CD4-positive, alpha-beta memory T cell (primary cell): ENCODE measurements at regions not wholly inside any gene's neighbourhood (a gene's known extent, or its start where the extent isn't known, plus 50 kb on each side); places are given as distances from the start of the nearest gene placed in this dataset.

Source experiments
- CTCF ChIA-PET: fragments of 350-600 bp; sonication (Branson Sonifier 250); formaldehyde crosslinking; loops from one replicate; lab custom pipeline; 2021; ENCODE audit warnings: inconsistent platforms; ENCODE audit not compliant: partially characterized antibody; lab: Charles Lee
- POLR2A ChIA-PET: fragments of 350-600 bp; sonication (Branson Sonifier 250); formaldehyde crosslinking; loops from one replicate; lab custom pipeline; 2021; ENCODE audit not compliant: partially characterized antibody; lab: Charles Lee
- DNase-seq, 5 donors: peaks; one replicate each; pipeline versions ENCODE4 v3.0.0 to v3.0.0-alpha.2; 2020 to 2022; ENCODE audit warnings: mixed read lengths in 1 of 5
- H3K27ac ChIP-seq: one replicate; pipeline ENCODE4 v1.7.0; 2013; ENCODE audit warnings: low read depth, low read length
- H3K27me3 ChIP-seq: 2 replicates; pipeline ENCODE4 v1.7.0; 2013; ENCODE audit warnings: mild to moderate bottlenecking, low read length, moderate library complexity; ENCODE audit not compliant: insufficient read depth
- H3K36me3 ChIP-seq: 2 replicates; pipeline ENCODE4 v1.7.0; 2013; ENCODE audit warnings: mild to moderate bottlenecking, low read length, moderate library complexity; ENCODE audit not compliant: insufficient read depth
- H3K4me1 ChIP-seq: 2 replicates; pipeline ENCODE4 v1.7.0; 2013; ENCODE audit warnings: mild to moderate bottlenecking, low read length, moderate library complexity; ENCODE audit not compliant: insufficient read depth
- H3K4me3 ChIP-seq, 2 donors: one replicate each; pipeline ENCODE4 v1.7.0; 2013; ENCODE audit warnings: low read length in 2 of 2, mild to moderate bottlenecking in 1 of 2
- H3K9me3 ChIP-seq, 2 donors: one replicate each; pipeline ENCODE4 v1.7.0; 2013; ENCODE audit warnings: low read length in 2 of 2, control low read depth in 1 of 2; ENCODE audit not compliant: control insufficient read depth in 1 of 2
- H3K27ac Mint-ChIP-seq, 7 donors: one replicate each; pipeline ENCODE4 v1.8.0; 2020 to 2021; ENCODE audit warnings: mixed read lengths in 7 of 7, mild to moderate bottlenecking in 6 of 7, inconsistent platforms in 3 of 7, moderate library complexity in 3 of 7
- H3K27me3 Mint-ChIP-seq, 2 donors: one replicate each; pipeline ENCODE4 v1.8.0; 2020 to 2021; ENCODE audit warnings: mixed read lengths in 2 of 2
- H3K36me3 Mint-ChIP-seq, 2 donors: one replicate each; pipeline ENCODE4 v1.8.0; 2020 to 2021; ENCODE audit warnings: mixed read lengths in 2 of 2, inconsistent platforms in 1 of 2, mild to moderate bottlenecking in 1 of 2
- H3K4me1 Mint-ChIP-seq, 4 donors: one replicate each; pipeline ENCODE4 v1.8.0; 2020 to 2021; ENCODE audit warnings: mixed read lengths in 4 of 4, mild to moderate bottlenecking in 1 of 4
- H3K4me3 Mint-ChIP-seq, 8 donors: one replicate each; pipeline ENCODE4 v1.8.0; 2020 to 2021; ENCODE audit warnings: mixed read lengths in 8 of 8, mild to moderate bottlenecking in 7 of 8, moderate library complexity in 6 of 8, inconsistent platforms in 3 of 8
- H3K9me3 Mint-ChIP-seq, 8 donors: one replicate each; pipeline ENCODE4 v1.8.0; 2020 to 2021; ENCODE audit warnings: mixed read lengths in 8 of 8, mild to moderate bottlenecking in 5 of 8, inconsistent platforms in 3 of 8, moderate library complexity in 1 of 8
- intact Hi-C: fragments of 100-400 bp; cut with micrococcal nuclease; formaldehyde crosslinking; loops from one replicate; pipeline ENCODE4 v1.15.1; 2023

- Mint-ChIP-seq H3K27me3 (peaks cover 4% of the 10 kb centered on the region in 2 donors), H3K9me3 (peaks cover 0 to 12% (median 3%) of the 10 kb centered on the region in 8 donors), H3K4me3 (no peak overlapping the region), H3K27ac (no peak overlapping the region), H3K4me1 (no peaks in the 10 kb centered on the region), H3K36me3 (no peaks in the 10 kb centered on the region)
- POLR2A ChIA-PET, result no interaction called here
- H3K27ac ChIP-seq, result no peak overlapping the region
- H3K27me3 ChIP-seq, result no peaks in the 10 kb centered on the region
- intact Hi-C loops, result no loop called here
- CTCF ChIA-PET, result no interaction called here
- H3K36me3 ChIP-seq, result no peaks in the 10 kb centered on the region
- no peaks in the 10 kb centered on the region for H3K4me1 ChIP-seq
- H3K9me3 ChIP-seq, result no peaks in the 10 kb centered on the region
- DNase-seq, result no peak
- H3K4me3 ChIP-seq, result no peak overlapping the region
These were observed 65.2 kb downstream of the DMRT2 start for GRCh38 chr9:1115370-1115769.

- no peak for DNase-seq
- Mint-ChIP-seq H3K9me3 (peaks cover 0 to 8% (median 3%) of the 10 kb centered on the region in 8 donors), H3K36me3 (no peaks in the 10 kb centered on the region), H3K4me3 (no peak overlapping the region), H3K27me3 (peaks cover 5 to 6% of the 10 kb centered on the region in 2 donors), H3K27ac (no peak overlapping the region), H3K4me1 (no peaks in the 10 kb centered on the region)
- POLR2A ChIA-PET, result no interaction called here
- CTCF ChIA-PET, result no interaction called here
- no peaks in the 10 kb centered on the region for H3K4me1 ChIP-seq
- no peak overlapping the region for H3K27ac ChIP-seq
- no peaks in the 10 kb centered on the region for H3K27me3 ChIP-seq
- intact Hi-C loops, result no loop called here
- H3K9me3 ChIP-seq, result no peaks in the 10 kb centered on the region
- no peak overlapping the region for H3K4me3 ChIP-seq
- H3K36me3 ChIP-seq, result no peaks in the 10 kb centered on the region
These were observed 67.3 kb downstream of the DMRT2 start for GRCh38 chr9:1117439-1117838.

- Histone ChIP-seq H3K4me1 (no peaks in the 10 kb centered on the region), H3K4me3 (no peak overlapping the region), H3K27me3 (no peaks in the 10 kb centered on the region), H3K27ac (no peak overlapping the region), H3K9me3 (no peaks in the 10 kb centered on the region), H3K36me3 (no peaks in the 10 kb centered on the region)
- Mint-ChIP-seq H3K4me1 (no peaks in the 10 kb centered on the region), H3K27me3 (peaks cover 5 to 12% of the 10 kb centered on the region in 2 donors), H3K4me3 (no peak overlapping the region), H3K9me3 (peaks cover 0 to 2% (median 0%) of the 10 kb centered on the region in 8 donors), H3K36me3 (no peaks in the 10 kb centered on the region), H3K27ac (no peak overlapping the region)
- ChIA-PET CTCF (no interaction called here), POLR2A (no interaction called here)
- DNase-seq, result no peak
- intact Hi-C loops, result no loop called here
These were observed 70.5 kb downstream of the DMRT2 start for GRCh38 chr9:1120500-1121165.

DNA sequence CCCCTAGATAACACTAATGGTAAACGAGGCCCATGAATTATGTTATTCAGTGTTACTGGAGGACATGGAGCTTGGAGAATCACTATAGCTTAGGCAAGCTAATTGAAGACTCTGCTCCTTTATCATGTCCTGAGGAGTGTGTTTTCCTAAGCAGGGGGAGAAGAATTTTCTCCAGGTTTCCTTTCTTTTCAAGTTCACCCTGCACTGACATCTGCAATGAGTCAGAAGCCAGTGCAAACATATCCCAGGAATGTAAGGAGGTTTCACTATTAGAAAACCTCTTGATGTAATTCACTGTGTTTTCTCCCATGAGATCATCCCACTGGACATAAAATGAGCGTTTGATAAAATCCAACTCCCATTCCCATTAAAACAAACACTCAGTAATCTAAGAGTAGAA is 75.6 kb downstream of the DMRT2 start:
- H3K27ac ChIP-seq, result no peak overlapping the region
- H3K4me3 ChIP-seq, result no peak overlapping the region
- no peaks in the 10 kb centered on the region for H3K36me3 Mint-ChIP-seq
- H3K27me3 Mint-ChIP-seq, result peaks cover 4 to 8% of the 10 kb centered on the region in 2 donors
- intact Hi-C loops, result no loop called here
- H3K4me1 Mint-ChIP-seq, result no peaks in the 10 kb centered on the region
- no peaks in the 10 kb centered on the region for H3K9me3 ChIP-seq
- DNase-seq, result no peak
- no peaks in the 10 kb centered on the region for H3K36me3 ChIP-seq
- no peak overlapping the region for H3K27ac Mint-ChIP-seq
- CTCF ChIA-PET, result no interaction called here
- H3K4me1 ChIP-seq, result no peaks in the 10 kb centered on the region
- no peak overlapping the region for H3K4me3 Mint-ChIP-seq
- peaks cover 0 to 4% (median 0%) of the 10 kb centered on the region in 8 donors for H3K9me3 Mint-ChIP-seq
- H3K27me3 ChIP-seq, result no peaks in the 10 kb centered on the region
- POLR2A ChIA-PET, result no interaction called here

GRCh38 chr9:1128046-1128445 is 77.9 kb downstream of the DMRT2 start:
- ChIA-PET POLR2A (no interaction called here), CTCF (no interaction called here)
- Histone ChIP-seq H3K9me3 (no peaks in the 10 kb centered on the region), H3K27me3 (no peaks in the 10 kb centered on the region), H3K4me3 (no peak overlapping the region), H3K36me3 (no peaks in the 10 kb centered on the region), H3K27ac (no peak overlapping the region), H3K4me1 (no peaks in the 10 kb centered on the region)
- intact Hi-C loops, result no loop called here
- H3K4me1 Mint-ChIP-seq, result no peaks in the 10 kb centered on the region
- no peak for DNase-seq
- H3K36me3 Mint-ChIP-seq, result no peaks in the 10 kb centered on the region
- H3K27ac Mint-ChIP-seq, result no peak overlapping the region
- peaks cover 4 to 5% of the 10 kb centered on the region in 2 donors for H3K27me3 Mint-ChIP-seq
- peaks cover 0 to 9% (median 4%) of the 10 kb centered on the region in 8 donors for H3K9me3 Mint-ChIP-seq
- no peak overlapping the region for H3K4me3 Mint-ChIP-seq

- no peaks in the 10 kb centered on the region for H3K27me3 ChIP-seq
- Mint-ChIP-seq H3K27me3 (peaks cover 2 to 5% of the 10 kb centered on the region in 2 donors), H3K9me3 (peaks cover 0 to 9% (median 4%) of the 10 kb centered on the region in 8 donors), H3K36me3 (no peaks in the 10 kb centered on the region), H3K4me3 (no peak overlapping the region), H3K27ac (no peak overlapping the region), H3K4me1 (no peaks in the 10 kb centered on the region)
- CTCF ChIA-PET, result no interaction called here
- H3K36me3 ChIP-seq, result no peaks in the 10 kb centered on the region
- POLR2A ChIA-PET, result no interaction called here
- intact Hi-C loops, result no loop called here
- H3K9me3 ChIP-seq, result no peaks in the 10 kb centered on the region
- no peak for DNase-seq
- H3K4me1 ChIP-seq, result no peaks in the 10 kb centered on the region
- H3K27ac ChIP-seq, result no peak overlapping the region
- no peak overlapping the region for H3K4me3 ChIP-seq
These were observed 79.2 kb downstream of the DMRT2 start for GRCh38 chr9:1129382-1129781.

DNA sequence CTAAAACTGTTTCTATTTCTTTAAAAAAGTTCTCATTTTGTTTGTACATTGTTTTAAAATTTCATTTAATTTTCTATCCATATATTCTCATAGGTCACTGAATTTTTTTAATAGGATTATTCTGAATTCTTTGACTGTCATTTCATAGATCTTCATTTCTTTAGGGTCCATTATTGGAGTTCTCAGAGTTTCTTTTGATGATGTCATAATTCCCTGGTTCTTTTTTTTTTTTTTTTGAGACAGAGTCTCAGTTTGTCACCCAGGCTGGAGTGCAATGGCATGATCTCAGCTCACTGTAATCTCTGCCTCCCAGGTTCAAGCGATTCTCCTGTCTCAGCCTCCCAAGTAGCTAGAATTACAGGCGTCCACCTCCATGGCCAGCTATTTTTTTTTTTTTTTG is 89.9 kb downstream of the DMRT2 start:
- H3K27me3 Mint-ChIP-seq, result peaks cover 0 to 1% of the 10 kb centered on the region in 2 donors
- no peaks in the 10 kb centered on the region for H3K9me3 ChIP-seq
- H3K27ac Mint-ChIP-seq, result no peak overlapping the region
- ChIA-PET POLR2A (no interaction called here), CTCF (no interaction called here)
- H3K36me3 Mint-ChIP-seq, result peaks cover 0 to 4% of the 10 kb centered on the region in 2 donors
- H3K4me3 ChIP-seq, result no peak overlapping the region
- H3K4me3 Mint-ChIP-seq, result no peak overlapping the region
- H3K9me3 Mint-ChIP-seq, result peaks cover 0 to 50% (median 34%) of the 10 kb centered on the region in 8 donors
- H3K4me1 ChIP-seq, result no peaks in the 10 kb centered on the region
- no peaks in the 10 kb centered on the region for H3K27me3 ChIP-seq
- DNase-seq, result no peak
- no peak overlapping the region for H3K27ac ChIP-seq
- H3K4me1 Mint-ChIP-seq, result no peaks in the 10 kb centered on the region
- intact Hi-C loops, result no loop called here
- H3K36me3 ChIP-seq, result no peaks in the 10 kb centered on the region
